Right lobe of liver (tissue), 4 donors: ENCODE measurements at regions not wholly inside any gene's neighbourhood (a gene's known extent, or its start where the extent isn't known, plus 50 kb on each side); places are given as distances from the start of the nearest gene placed in this dataset.

Source experiments
- CTCF ChIP-seq, 4 donors: fragments of 200-600 bp in 3 of 4; fragments of 450-650 bp in 1 of 4; IDR thresholded peaks; one replicate each; pipeline versions ENCODE4 v1.5.1 to v1.8.0; 2016 to 2022; ENCODE audit warnings: antibody characterized with exemption in 4 of 4, mild to moderate bottlenecking in 2 of 4
- POLR2A ChIP-seq: fragments of 450-650 bp; IDR thresholded peaks from one replicate; pipeline ENCODE4 v1.6.1; 2017; ENCODE audit warnings: antibody characterized with exemption, mild to moderate bottlenecking
- donor health status: DM: no; HTN: no; CAD: no.
- donor health status: DM: no; HTN: no; CAD: no.
- donor health status: DM: no; HTN: yes; CAD: no.

GRCh38 chr12:39224971-39225370, 217.9 kb downstream of the KIF21A start:
- TF ChIP-seq CTCF (IDR thresholded peaks at IDR 0.05) (no peak), POLR2A (no peak)
